ENCODE measurements at regions not wholly inside any gene's neighbourhood (a gene's known extent, or its start where the extent isn't known, plus 50 kb on each side); places are given as distances from the start of the nearest gene placed in this dataset.
"Not testable (repeated sequence)": the region's sequence is repeated elsewhere in the genome, so short reads cannot be mapped to it uniquely, and the experiment has no call there.

DNA sequence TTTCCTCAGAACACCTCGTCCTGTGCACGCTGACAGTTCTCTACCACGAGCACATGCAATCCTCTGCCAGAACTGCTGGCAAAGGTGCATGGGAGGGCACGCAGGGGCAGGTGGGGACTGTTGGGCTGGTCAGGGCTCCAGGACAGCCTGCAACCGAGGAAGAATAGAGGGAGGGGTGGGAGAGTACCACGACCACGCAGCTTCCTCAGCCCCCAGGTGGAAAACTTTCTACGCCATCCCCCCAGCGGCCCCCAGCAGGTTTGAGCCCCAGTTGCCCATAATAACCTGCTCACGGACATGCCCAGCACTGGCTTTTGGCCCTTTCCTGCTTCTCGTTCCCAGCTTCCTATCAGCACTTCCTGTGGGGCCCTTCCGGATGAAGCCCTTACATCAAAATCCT is 199.3 kb downstream of the C16orf95 start:
- intact Hi-C loops (cut with DNase I), result no loop called here
- ATAC-seq (no peak), DNase-seq (no peak)
- TF ChIP-seq, protein P1, sequence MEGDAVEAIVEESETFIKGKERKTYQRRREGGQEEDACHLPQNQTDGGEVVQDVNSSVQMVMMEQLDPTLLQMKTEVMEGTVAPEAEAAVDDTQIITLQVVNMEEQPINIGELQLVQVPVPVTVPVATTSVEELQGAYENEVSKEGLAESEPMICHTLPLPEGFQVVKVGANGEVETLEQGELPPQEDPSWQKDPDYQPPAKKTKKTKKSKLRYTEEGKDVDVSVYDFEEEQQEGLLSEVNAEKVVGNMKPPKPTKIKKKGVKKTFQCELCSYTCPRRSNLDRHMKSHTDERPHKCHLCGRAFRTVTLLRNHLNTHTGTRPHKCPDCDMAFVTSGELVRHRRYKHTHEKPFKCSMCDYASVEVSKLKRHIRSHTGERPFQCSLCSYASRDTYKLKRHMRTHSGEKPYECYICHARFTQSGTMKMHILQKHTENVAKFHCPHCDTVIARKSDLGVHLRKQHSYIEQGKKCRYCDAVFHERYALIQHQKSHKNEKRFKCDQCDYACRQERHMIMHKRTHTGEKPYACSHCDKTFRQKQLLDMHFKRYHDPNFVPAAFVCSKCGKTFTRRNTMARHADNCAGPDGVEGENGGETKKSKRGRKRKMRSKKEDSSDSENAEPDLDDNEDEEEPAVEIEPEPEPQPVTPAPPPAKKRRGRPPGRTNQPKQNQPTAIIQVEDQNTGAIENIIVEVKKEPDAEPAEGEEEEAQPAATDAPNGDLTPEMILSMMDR (IDR thresholded peaks at IDR 0.05), result no peak
- 46 to 60% (median 48%) methylated on average over 11 to 12 of the region's 12 CpGs for WGBS, 3 donors
- H3K4me3 ChIP-seq, result no peak overlapping the region
- no peak overlapping the region for H3K27ac ChIP-seq
- H3K4me1 ChIP-seq, result no peaks in the 10 kb centered on the region
- peaks cover 0 to 8% (median under 1%) of the 10 kb centered on the region in 3 donors for H3K27me3 ChIP-seq (ENCODE audit: insufficient read depth in 3 of 3, low read length in 2 of 3)
- no peaks in the 10 kb centered on the region for H3K9me3 ChIP-seq
- H3K36me3 ChIP-seq (ENCODE audit: insufficient read depth in 1 of 2, low read depth in 1 of 2), result no peaks in the 10 kb centered on the region

- Histone ChIP-seq H3K9me3 (no peaks in the 10 kb centered on the region), H3K4me3 (no peak overlapping the region), H3K27ac (no peak overlapping the region), H3K27me3 (ENCODE audit: insufficient read depth in 3 of 3, low read length in 2 of 3) (peaks cover 0 to 14% (median 2%) of the 10 kb centered on the region in 3 donors), H3K4me1 (no peaks in the 10 kb centered on the region), H3K36me3 (ENCODE audit: insufficient read depth in 1 of 2, low read depth in 1 of 2) (no peaks in the 10 kb centered on the region)
- WGBS, 3 donors, result 72 to 91% (median 74%) methylated on average over 2 of the region's 2 CpGs
- DNase-seq (no peak), ATAC-seq (no peak)
- intact Hi-C loops (cut with DNase I), result no loop called here
- TF ChIP-seq, protein P1 (IDR thresholded peaks at IDR 0.05), result no peak
Observed at GRCh38 chr16:87119168-87119567, 198.0 kb downstream of the C16orf95 start.

- ATAC-seq, result no peak
- no peaks in the 10 kb centered on the region for H3K4me1 ChIP-seq
- no peaks in the 10 kb centered on the region for H3K9me3 ChIP-seq
- no peak overlapping the region for H3K4me3 ChIP-seq
- intact Hi-C loops (cut with DNase I), result no loop called here
- peaks cover 0 to 14% (median 2%) of the 10 kb centered on the region in 3 donors for H3K27me3 ChIP-seq (ENCODE audit: insufficient read depth in 3 of 3, low read length in 2 of 3)
- TF ChIP-seq, protein P1 (IDR thresholded peaks at IDR 0.05), result no peak
- 67 to 77% (median 77%) methylated on average over 9 of the region's 9 CpGs for WGBS, 3 donors
- no peaks in the 10 kb centered on the region for H3K36me3 ChIP-seq (ENCODE audit: insufficient read depth in 1 of 2, low read depth in 1 of 2)
- H3K27ac ChIP-seq, result no peak overlapping the region
- no peak for DNase-seq
Observed at GRCh38 chr16:87119748-87120147, 197.4 kb downstream of the C16orf95 start.

DNA sequence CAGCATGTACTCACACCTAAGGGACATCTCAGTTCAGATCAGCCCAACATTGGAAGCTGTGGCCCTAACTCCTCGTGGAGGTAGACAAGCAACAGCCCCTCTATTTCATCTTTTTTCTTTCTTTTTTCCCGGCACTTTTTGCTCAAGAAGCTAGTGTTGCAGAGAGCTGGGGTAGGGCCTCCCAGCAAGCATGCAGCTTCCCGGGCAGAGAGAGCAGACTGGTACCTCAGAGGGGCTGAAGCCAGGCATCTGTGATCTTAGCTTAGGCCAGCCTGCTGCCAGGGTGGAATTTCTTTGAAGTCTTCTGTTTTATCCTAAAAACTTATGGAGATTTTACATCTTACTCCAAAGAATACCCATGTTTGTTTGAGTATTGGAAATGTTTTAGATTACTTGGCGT is 195.4 kb downstream of the C16orf95 start:
- intact Hi-C loops (cut with DNase I), result no loop called here
- H3K27me3 ChIP-seq (ENCODE audit: insufficient read depth in 3 of 3, low read length in 2 of 3), result peaks cover 0 to 30% (median 7%) of the 10 kb centered on the region in 3 donors
- TF ChIP-seq, protein P1 (IDR thresholded peaks at IDR 0.05), result no peak

GRCh38 chr16:87123356-87124001 is 193.7 kb downstream of the C16orf95 start:
- intact Hi-C loops (cut with DNase I), result no loop called here
- Histone ChIP-seq H3K4me3 (no peak overlapping the region), H3K27me3 (ENCODE audit: insufficient read depth in 3 of 3, low read length in 2 of 3) (peaks cover 0 to 44% (median 8%) of the 10 kb centered on the region in 3 donors), H3K27ac (no peak overlapping the region), H3K9me3 (no peaks in the 10 kb centered on the region), H3K36me3 (ENCODE audit: insufficient read depth in 1 of 2, low read depth in 1 of 2) (no peaks in the 10 kb centered on the region), H3K4me1 (no peaks in the 10 kb centered on the region)
- TF ChIP-seq, protein P1 (IDR thresholded peaks at IDR 0.05), result no peak
- ATAC-seq (no peak), DNase-seq (no peak)
- WGBS, 3 donors, result 94 to 96% (median 95%) methylated on average over 12 of the region's 12 CpGs

More for the DNA sequence above, 195.4 kb downstream of the C16orf95 start:
- no peak overlapping the region for H3K27ac ChIP-seq
- no peaks in the 10 kb centered on the region for H3K4me1 ChIP-seq
- 55 to 62% (median 59%) methylated on average over 4 of the region's 4 CpGs for WGBS, 3 donors
- no peak overlapping the region for H3K4me3 ChIP-seq
- no peaks in the 10 kb centered on the region for H3K9me3 ChIP-seq
- no peaks in the 10 kb centered on the region for H3K36me3 ChIP-seq (ENCODE audit: insufficient read depth in 1 of 2, low read depth in 1 of 2)
- DNase-seq, result no peak
- no peak for ATAC-seq

- WGBS, 3 donors, result 88 to 97% (median 95%) methylated on average over 9 of the region's 9 CpGs
- H3K36me3 ChIP-seq (ENCODE audit: insufficient read depth in 1 of 2, low read depth in 1 of 2); H3K27ac ChIP-seq; ATAC-seq; H3K4me3 ChIP-seq; DNase-seq; intact Hi-C loops (cut with DNase I); H3K9me3 ChIP-seq; H3K4me1 ChIP-seq: not testable (repeated sequence)
- H3K27me3 ChIP-seq (ENCODE audit: insufficient read depth in 3 of 3, low read length in 2 of 3), result peaks cover 0 to 53% (median 16%) of the 10 kb centered on the region in 3 donors
Observed at GRCh38 chr16:87124405-87124804, 192.8 kb downstream of the C16orf95 start.

Measured in psoas muscle (tissue), 7 donors.